ENCODE measurements at regions not wholly inside any gene's neighbourhood (a gene's known extent, or its start where the extent isn't known, plus 50 kb on each side); places are given as distances from the start of the nearest gene placed in this dataset.

- peaks cover 0 to 2% (median 0%) of the 10 kb centered on the region in 3 donors for H3K4me1 ChIP-seq (ENCODE audit: control insufficient read depth in 2 of 3, insufficient read depth in 2 of 3, low read depth in 1 of 3, low read length in 3 of 3)
- no peak overlapping the region for H3K9ac ChIP-seq (ENCODE audit: low read length in 3 of 3)
- no peak for TF ChIP-seq CTCF (IDR thresholded peaks at IDR 0.05; ENCODE audit: borderline replicate concordance, extremely low read depth, insufficient read depth)
- intact Hi-C loops (cut with DNase I), result no loop called here
- no peak overlapping the region for H3K27ac ChIP-seq (ENCODE audit: low read depth in 2 of 2, low read length in 2 of 2)
- H3K4me3 ChIP-seq (ENCODE audit: low read length in 3 of 3), result no peak overlapping the region
- H3K9me3 ChIP-seq (ENCODE audit: control insufficient read depth in 2 of 3, insufficient read depth in 1 of 3, low read length in 3 of 3), result no peaks in the 10 kb centered on the region
- peak in 3 of 5 donors; percentile 40 to 69 (median 47) for DNase-seq
- H3K36me3 ChIP-seq (ENCODE audit: control insufficient read depth in 2 of 3, insufficient read depth in 3 of 3, low read length in 3 of 3), result no peaks in the 10 kb centered on the region
- no peaks in the 10 kb centered on the region for H3K27me3 ChIP-seq (ENCODE audit: control insufficient read depth, insufficient read depth, low read length)
- FAIRE-seq, result no peak
These were observed 52.5 kb downstream of the KCNF1 start for GRCh38 chr2:10964052-10964790.

GRCh38 chr2:10965241-10965843 is 53.6 kb downstream of the KCNF1 start:
- Histone ChIP-seq H3K9ac (ENCODE audit: low read length in 3 of 3) (no peak overlapping the region), H3K4me1 (ENCODE audit: control insufficient read depth in 2 of 3, insufficient read depth in 2 of 3, low read depth in 1 of 3, low read length in 3 of 3) (peaks cover 0 to 2% (median 0%) of the 10 kb centered on the region in 3 donors), H3K4me3 (ENCODE audit: low read length in 3 of 3) (no peak overlapping the region), H3K27me3 (ENCODE audit: control insufficient read depth, insufficient read depth, low read length) (no peaks in the 10 kb centered on the region), H3K36me3 (ENCODE audit: control insufficient read depth in 2 of 3, insufficient read depth in 3 of 3, low read length in 3 of 3) (no peaks in the 10 kb centered on the region), H3K9me3 (ENCODE audit: control insufficient read depth in 2 of 3, insufficient read depth in 1 of 3, low read length in 3 of 3) (no peaks in the 10 kb centered on the region), H3K27ac (ENCODE audit: low read depth in 2 of 2, low read length in 2 of 2) (no peak overlapping the region)
- no peak for TF ChIP-seq CTCF (IDR thresholded peaks at IDR 0.05; ENCODE audit: borderline replicate concordance, extremely low read depth, insufficient read depth)
- DNase-seq (peak in 1 of 5 donors; percentile 43), FAIRE-seq (no peak)
- intact Hi-C loops (cut with DNase I), result no loop called here

- intact Hi-C loops (cut with DNase I), result no loop called here
- no peak for FAIRE-seq
- Histone ChIP-seq H3K27me3 (ENCODE audit: control insufficient read depth, insufficient read depth, low read length) (no peaks in the 10 kb centered on the region), H3K9me3 (ENCODE audit: control insufficient read depth in 2 of 3, insufficient read depth in 1 of 3, low read length in 3 of 3) (no peaks in the 10 kb centered on the region), H3K4me3 (ENCODE audit: low read length in 3 of 3) (no peak overlapping the region), H3K9ac (ENCODE audit: low read length in 3 of 3) (no peak overlapping the region), H3K36me3 (ENCODE audit: control insufficient read depth in 2 of 3, insufficient read depth in 3 of 3, low read length in 3 of 3) (no peaks in the 10 kb centered on the region), H3K27ac (ENCODE audit: low read depth in 2 of 2, low read length in 2 of 2) (no peak overlapping the region), H3K4me1 (ENCODE audit: control insufficient read depth in 2 of 3, insufficient read depth in 2 of 3, low read depth in 1 of 3, low read length in 3 of 3) (peaks cover 0 to 2% (median 0%) of the 10 kb centered on the region in 3 donors)
- DNase-seq, result peak in 1 of 5 donors; percentile 45
- TF ChIP-seq CTCF (IDR thresholded peaks at IDR 0.05; ENCODE audit: borderline replicate concordance, extremely low read depth, insufficient read depth), result no peak
These were observed 54.3 kb downstream of the KCNF1 start for GRCh38 chr2:10966056-10966455.
